ENCODE measurements at regions not wholly inside any gene's neighbourhood (a gene's known extent, or its start where the extent isn't known, plus 50 kb on each side); places are given as distances from the start of the nearest gene placed in this dataset.

DNA sequence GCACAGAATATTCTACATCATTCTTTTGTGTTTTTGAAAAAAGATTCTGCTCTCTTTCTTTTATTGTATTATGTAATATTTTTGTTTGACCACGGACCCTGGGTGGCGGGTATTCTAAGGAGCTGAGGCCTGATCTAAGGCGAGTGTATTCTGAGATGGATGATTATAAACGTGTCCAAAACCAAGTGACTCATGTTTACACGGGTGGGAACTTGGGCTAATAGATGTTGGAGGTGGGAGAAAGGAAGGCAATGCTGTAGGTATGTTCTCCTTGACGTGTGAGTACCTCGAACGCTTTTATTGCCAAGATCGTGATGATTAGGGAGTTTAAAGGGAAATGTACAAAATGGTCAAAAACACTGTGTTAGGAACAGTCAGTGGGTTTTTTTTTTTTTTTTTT is 188.9 kb upstream of the FAT1 start:
- WGBS (ENCODE audit: low lambda C conversion rate) = 20% methylated on average over 9 of the region's 9 CpGs
- in situ Hi-C loops (cut with HindIII; ENCODE audit: extremely low pct_ligation_motif_present, low pct_unique_long_range_greater_than_20kb) (no loop called here), intact Hi-C loops (cut with micrococcal nuclease; ENCODE audit: unreplicated experiment) (no loop called here)
- H3K36me3 ChIP-seq (replicated peaks in 1 of 2; ENCODE audit: control insufficient read depth in 1 of 2, insufficient read depth in 2 of 2, low read length in 2 of 2) = no peaks in the 10 kb centered on the region
- H3K9me3 ChIP-seq (ENCODE audit: low read length) = no peaks in the 10 kb centered on the region
- H3K27me3 ChIP-seq (ENCODE audit: control insufficient read depth in 1 of 2, insufficient read depth in 2 of 2, low read length in 2 of 2) = peaks cover 0 to 8% of the 10 kb centered on the region in 2 experiments; a peak in 2 of 5 replicates
- H4K20me1 ChIP-seq (ENCODE audit: insufficient read depth, low read length) = no peaks in the 10 kb centered on the region
- ChIA-PET CTCF (ENCODE audit: low intra/inter-chr PET ratio, low total read pairs) (no interaction called here), POLR2A (no interaction called here)
- FAIRE-seq (no peak), ATAC-seq (no peak), DNase-seq (ENCODE audit: low spot score) (no peak)
- BruUV-seq (replicated peaks) = no TSS peak
- no peak overlapping the region for H3K4me3 ChIP-seq (replicated peaks in 1 of 3; ENCODE audit: insufficient read depth in 1 of 3, low read depth in 2 of 3, low read length in 3 of 3)
- H3K9ac ChIP-seq (ENCODE audit: insufficient read depth, low read depth, low read length) = no peak overlapping the region
- H3K4me2 ChIP-seq (ENCODE audit: low read depth, low read length) = no peak overlapping the region
- no peak overlapping the region for H3K27ac ChIP-seq (ENCODE audit: extremely low read length, insufficient read depth, low read length)
- no peaks in the 10 kb centered on the region for H3K4me1 ChIP-seq (ENCODE audit: insufficient read depth, low read length)
- H3K79me2 ChIP-seq (ENCODE audit: insufficient read depth, low read length) = no peaks in the 10 kb centered on the region
- TF ChIP-seq ZBTB39 (CRISPR knock-in tag; IDR thresholded peaks at IDR 0.05) (no peak), ZNF451 (CRISPR knock-in tag; IDR thresholded peaks at IDR 0.05) (no peak), ZBTB42 (CRISPR knock-in tag; IDR thresholded peaks at IDR 0.05) (no peak), ZNF512 (CRISPR knock-in tag; IDR thresholded peaks at IDR 0.05) (no peak), ZNF576 (CRISPR knock-in tag; IDR thresholded peaks at IDR 0.05) (no peak), GZF1 (CRISPR knock-in tag; IDR thresholded peaks at IDR 0.05) (no peak), ZNF710 (CRISPR knock-in tag; IDR thresholded peaks at IDR 0.05; ENCODE audit: borderline replicate concordance) (no peak), TBX3 (IDR thresholded peaks at IDR 0.05; ENCODE audit: borderline replicate concordance) (no peak), NR2F6 (IDR thresholded peaks at IDR 0.05) (no peak), NR2F6 (CRISPR knock-in tag; IDR thresholded peaks at IDR 0.05) (no peak)
- TF ChIP-seq, protein P1, sequence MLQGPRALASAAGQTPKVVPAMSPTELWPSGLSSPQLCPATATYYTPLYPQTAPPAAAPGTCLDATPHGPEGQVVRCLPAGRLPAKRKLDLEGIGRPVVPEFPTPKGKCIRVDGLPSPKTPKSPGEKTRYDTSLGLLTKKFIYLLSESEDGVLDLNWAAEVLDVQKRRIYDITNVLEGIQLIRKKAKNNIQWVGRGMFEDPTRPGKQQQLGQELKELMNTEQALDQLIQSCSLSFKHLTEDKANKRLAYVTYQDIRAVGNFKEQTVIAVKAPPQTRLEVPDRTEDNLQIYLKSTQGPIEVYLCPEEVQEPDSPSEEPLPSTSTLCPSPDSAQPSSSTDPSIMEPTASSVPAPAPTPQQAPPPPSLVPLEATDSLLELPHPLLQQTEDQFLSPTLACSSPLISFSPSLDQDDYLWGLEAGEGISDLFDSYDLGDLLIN (CRISPR knock-in tag; IDR thresholded peaks at IDR 0.05; ENCODE audit: borderline replicate concordance) = no peak
- TF ChIP-seq, protein P2, sequence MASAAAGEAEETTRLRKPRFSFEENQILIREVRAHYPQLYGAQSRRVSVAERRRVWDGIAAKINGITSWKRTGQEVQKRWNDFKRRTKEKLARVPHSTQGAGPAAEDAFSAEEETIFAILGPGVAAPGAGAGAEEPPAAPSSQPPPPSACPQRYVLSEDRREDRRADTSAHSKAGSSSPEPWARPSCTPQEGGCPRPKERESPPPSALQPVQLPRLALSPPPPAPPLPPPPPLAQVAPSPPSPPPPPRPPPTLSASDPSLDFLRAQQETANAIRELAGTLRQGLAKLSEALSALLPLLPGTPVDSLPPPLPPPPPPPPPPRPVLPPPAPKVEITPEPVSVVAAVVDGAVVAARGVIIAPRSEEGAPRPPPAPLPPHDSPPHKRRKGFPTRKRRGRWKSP (CRISPR knock-in tag; IDR thresholded peaks at IDR 0.05) = no peak
- TF ChIP-seq, protein P3, sequence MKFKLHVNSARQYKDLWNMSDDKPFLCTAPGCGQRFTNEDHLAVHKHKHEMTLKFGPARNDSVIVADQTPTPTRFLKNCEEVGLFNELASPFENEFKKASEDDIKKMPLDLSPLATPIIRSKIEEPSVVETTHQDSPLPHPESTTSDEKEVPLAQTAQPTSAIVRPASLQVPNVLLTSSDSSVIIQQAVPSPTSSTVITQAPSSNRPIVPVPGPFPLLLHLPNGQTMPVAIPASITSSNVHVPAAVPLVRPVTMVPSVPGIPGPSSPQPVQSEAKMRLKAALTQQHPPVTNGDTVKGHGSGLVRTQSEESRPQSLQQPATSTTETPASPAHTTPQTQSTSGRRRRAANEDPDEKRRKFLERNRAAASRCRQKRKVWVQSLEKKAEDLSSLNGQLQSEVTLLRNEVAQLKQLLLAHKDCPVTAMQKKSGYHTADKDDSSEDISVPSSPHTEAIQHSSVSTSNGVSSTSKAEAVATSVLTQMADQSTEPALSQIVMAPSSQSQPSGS (CRISPR knock-in tag; IDR thresholded peaks at IDR 0.05) = no peak
- TF ChIP-seq, protein P4, sequence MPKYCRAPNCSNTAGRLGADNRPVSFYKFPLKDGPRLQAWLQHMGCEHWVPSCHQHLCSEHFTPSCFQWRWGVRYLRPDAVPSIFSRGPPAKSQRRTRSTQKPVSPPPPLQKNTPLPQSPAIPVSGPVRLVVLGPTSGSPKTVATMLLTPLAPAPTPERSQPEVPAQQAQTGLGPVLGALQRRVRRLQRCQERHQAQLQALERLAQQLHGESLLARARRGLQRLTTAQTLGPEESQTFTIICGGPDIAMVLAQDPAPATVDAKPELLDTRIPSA (CRISPR knock-in tag; IDR thresholded peaks at IDR 0.05; ENCODE audit: borderline replicate concordance) = no peak
- no peak overlapping the region for H2AFZ ChIP-seq (ENCODE audit: low read length)
